Upper lobe of left lung (tissue), 4 donors: ENCODE measurements at regions not wholly inside any gene's neighbourhood (a gene's known extent, or its start where the extent isn't known, plus 50 kb on each side); places are given as distances from the start of the nearest gene placed in this dataset.
"Not testable (repeated sequence)": the region's sequence is repeated elsewhere in the genome, so short reads cannot be mapped to it uniquely, and the experiment has no call there.

ENCODE experiments used
- POLR2A ChIP-seq, 4 donors: fragments of 450-650 bp; IDR thresholded peaks; one replicate each; pipeline ENCODE4 v1.5.1; 2016 to 2017; ENCODE audit warnings: antibody characterized with exemption in 4 of 4, mild to moderate bottlenecking in 2 of 4
- TF ChIP-seq, protein P1 (sequence below), 6 experiments: fragments of 450-650 bp in 4 of 6; fragments of 200-600 bp in 2 of 6; sonication (generic) in 2 of 6; IDR thresholded peaks; one replicate each; pipeline ENCODE4 v1.5.1; 2016 to 2019; ENCODE audit warnings: antibody characterized with exemption in 6 of 6

DNA sequence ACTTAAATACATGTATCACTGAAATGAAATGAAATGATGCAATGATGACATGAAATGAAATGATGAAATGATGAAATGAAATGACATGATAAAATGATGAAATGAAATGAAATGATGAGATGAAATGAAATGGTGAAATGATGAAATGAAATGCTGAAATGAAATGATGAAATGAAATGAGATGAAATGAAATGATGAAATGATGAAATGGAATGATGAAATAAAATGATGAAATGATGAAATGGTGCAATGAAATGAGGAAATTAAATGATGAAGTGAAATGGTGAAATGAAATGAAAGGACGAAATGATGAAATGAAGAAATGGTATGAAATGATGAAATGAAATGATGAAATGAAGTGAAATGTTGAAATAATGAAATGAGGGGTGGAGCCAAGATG, 3937.8 kb downstream of the SRGAP2C start:
- TF ChIP-seq, protein P1, sequence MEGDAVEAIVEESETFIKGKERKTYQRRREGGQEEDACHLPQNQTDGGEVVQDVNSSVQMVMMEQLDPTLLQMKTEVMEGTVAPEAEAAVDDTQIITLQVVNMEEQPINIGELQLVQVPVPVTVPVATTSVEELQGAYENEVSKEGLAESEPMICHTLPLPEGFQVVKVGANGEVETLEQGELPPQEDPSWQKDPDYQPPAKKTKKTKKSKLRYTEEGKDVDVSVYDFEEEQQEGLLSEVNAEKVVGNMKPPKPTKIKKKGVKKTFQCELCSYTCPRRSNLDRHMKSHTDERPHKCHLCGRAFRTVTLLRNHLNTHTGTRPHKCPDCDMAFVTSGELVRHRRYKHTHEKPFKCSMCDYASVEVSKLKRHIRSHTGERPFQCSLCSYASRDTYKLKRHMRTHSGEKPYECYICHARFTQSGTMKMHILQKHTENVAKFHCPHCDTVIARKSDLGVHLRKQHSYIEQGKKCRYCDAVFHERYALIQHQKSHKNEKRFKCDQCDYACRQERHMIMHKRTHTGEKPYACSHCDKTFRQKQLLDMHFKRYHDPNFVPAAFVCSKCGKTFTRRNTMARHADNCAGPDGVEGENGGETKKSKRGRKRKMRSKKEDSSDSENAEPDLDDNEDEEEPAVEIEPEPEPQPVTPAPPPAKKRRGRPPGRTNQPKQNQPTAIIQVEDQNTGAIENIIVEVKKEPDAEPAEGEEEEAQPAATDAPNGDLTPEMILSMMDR (IDR thresholded peaks at IDR 0.05): not testable (repeated sequence)
- not testable (repeated sequence) for TF ChIP-seq POLR2A (IDR thresholded peaks at IDR 0.05)
